GM13976 (cell line): ENCODE measurements at regions not wholly inside any gene's neighbourhood (a gene's known extent, or its start where the extent isn't known, plus 50 kb on each side); places are given as distances from the start of the nearest gene placed in this dataset.

Experiments
- DNase-seq: peaks from one replicate; pipeline ENCODE4 v3.0.0; 2012; ENCODE audit warnings: low spot score
- in situ Hi-C: fragments of 300-500 bp; cut with MboI; formaldehyde crosslinking; loops from one replicate; pipeline ENCODE4 v1.12.0; 2022; ENCODE audit warnings: low sequenced_read_pairs, mixed read lengths, inconsistent platforms; ENCODE audit not compliant: unreplicated experiment
- TF ChIP-seq, protein P1 (sequence below): IDR thresholded peaks from 2 replicates; pipeline ENCODE4 v1.5.1; 2012; ENCODE audit warnings: borderline replicate concordance, mild to moderate bottlenecking; ENCODE audit not compliant: insufficient read depth; ENCODE audit errors: extremely low read depth, missing control alignments, control extremely low read depth

DNA sequence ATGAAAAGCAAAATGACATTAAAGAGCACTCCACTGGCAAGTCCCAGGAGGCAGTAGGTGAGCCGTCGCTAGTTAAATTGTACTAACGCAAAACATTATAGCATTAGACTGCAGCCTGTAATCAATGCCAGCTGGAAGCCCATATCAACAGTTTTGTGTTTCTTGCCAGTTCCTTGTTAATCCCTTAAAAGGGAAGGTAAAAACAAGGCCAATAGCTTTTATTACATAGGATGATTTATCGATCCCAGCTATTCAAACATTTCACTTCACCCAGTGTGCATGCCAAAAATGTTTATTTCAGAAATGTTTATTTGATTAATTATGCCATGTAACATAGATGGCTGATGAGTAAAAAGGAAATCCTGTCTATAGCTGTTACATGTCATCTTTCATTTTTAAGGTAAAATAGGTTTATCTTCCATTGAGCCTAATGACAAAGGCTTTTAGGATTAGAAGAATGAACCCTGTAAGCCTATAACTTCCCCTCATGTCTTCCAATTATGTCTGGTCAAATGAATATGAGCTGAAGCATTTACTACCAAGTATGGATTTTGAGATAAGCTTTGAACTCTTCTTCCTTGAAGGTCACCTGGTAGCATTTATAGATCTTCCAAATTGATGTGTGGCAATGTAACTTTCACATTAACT is 591.2 kb downstream of the RNF144A start:
- in situ Hi-C loops: no loop called here
- TF ChIP-seq, protein P1, sequence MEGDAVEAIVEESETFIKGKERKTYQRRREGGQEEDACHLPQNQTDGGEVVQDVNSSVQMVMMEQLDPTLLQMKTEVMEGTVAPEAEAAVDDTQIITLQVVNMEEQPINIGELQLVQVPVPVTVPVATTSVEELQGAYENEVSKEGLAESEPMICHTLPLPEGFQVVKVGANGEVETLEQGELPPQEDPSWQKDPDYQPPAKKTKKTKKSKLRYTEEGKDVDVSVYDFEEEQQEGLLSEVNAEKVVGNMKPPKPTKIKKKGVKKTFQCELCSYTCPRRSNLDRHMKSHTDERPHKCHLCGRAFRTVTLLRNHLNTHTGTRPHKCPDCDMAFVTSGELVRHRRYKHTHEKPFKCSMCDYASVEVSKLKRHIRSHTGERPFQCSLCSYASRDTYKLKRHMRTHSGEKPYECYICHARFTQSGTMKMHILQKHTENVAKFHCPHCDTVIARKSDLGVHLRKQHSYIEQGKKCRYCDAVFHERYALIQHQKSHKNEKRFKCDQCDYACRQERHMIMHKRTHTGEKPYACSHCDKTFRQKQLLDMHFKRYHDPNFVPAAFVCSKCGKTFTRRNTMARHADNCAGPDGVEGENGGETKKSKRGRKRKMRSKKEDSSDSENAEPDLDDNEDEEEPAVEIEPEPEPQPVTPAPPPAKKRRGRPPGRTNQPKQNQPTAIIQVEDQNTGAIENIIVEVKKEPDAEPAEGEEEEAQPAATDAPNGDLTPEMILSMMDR: no peak
- DNase-seq: no peak

DNA sequence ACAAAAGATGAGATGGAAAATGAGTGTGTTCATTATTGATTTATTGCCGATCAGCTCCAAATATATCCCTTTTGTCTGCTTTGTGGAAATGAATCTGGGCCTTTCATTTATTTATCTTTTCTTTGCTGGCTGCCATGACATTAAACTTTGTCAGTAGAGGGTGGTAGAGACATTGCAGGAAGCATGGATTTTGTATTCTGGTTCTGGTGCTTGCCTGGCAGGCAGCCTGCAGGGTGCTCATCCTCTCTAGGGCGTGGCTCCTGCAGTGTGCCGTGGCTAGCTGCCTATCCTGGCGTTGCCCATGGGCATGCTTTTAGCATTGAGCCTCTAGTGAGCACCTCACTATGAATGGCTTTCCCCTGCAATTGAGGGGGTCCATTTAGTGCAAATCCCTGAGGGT is 593.1 kb downstream of the RNF144A start:
- DNase-seq: no peak
- TF ChIP-seq, protein P1: no peak
- in situ Hi-C loops: no loop called here

DNA sequence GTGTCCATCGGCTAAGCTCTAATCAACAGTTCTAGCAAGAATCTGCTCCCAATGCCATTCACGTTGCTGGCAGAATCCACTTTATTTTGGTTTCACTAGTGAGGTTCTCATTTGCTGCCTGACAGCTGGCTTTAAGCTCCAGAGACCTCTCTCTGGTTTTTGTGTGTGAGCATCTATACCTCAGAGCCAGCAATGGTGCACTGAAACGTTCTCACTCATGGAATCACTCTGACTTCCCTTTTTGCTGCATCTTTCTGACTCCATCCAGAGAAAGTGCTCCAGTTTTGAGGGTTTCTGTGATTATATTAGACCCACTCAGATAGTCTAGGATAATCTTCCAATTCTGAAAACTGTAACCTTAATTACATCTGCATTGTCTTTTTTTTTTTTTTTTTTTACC is 596.6 kb downstream of the RNF144A start:
- in situ Hi-C loops: no loop called here
- TF ChIP-seq, protein P1: no peak
- no peak for DNase-seq

DNA sequence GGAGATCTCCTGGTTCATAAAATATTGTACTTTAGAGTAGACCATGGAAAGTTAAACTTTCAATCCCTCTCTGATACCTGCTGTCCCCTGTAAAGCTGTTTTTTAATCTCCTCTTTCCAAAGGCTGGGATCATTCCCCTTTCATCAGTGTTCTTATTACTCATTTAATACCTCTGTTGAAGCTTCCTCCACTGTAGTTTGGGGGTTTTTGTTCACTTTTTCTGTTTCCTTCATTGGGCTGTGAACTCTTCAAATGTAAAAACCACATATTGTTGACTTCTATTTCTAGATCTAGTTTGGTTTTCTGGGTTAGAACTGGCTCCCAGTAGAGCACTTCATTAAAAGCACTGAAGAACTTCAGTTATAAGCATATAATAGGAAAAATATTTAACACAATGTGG is 598.1 kb downstream of the RNF144A start:
- in situ Hi-C loops: no loop called here
- TF ChIP-seq, protein P1: no peak
- peak; percentile 3 for DNase-seq

DNA sequence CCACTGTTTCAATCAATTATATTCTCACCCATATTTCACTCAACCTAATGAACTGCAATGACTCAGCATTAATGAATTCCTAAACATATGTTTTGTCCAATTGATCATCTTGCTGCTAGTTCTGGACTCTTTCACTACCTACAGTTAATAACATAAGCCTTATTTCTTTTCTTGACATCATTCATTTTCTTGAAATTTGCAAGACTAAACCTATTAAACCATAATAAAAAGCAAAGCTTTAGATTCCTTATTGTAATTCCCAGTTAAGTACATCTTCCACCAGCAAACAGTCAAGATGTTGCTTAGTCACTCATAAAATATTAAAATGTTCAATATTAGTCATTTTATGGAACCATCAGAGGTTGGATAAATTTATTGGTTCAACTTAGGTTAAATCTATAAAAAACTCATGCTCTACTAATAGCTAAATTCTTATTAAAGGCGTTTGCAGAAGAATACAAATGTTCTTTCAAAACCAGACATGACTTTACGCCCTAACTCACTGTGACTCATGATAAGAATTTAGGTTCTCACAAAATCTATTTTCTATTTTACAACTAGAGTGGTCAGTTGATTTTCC is 599.4 kb downstream of the RNF144A start:
- no peak for DNase-seq
- in situ Hi-C loops: no loop called here
- TF ChIP-seq, protein P1: no peak

DNA sequence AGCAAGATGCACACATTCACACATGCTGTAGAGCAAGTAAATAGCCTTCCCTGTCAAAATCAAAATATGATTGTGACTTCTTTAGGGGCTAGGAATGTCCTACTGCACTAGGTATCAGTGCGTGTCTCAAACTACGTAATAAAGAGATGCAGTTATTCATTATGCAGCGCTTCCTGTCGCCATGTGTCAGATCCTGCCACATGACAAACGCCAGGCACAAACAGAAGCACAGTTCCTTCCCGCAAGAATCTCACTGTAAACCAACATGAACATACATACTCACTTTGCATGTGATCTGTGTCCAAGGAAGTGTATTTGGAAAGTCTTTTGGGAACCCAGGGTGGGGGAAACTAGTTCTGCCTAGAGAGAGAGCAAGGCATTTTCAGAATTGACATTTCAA is 599.9 kb downstream of the RNF144A start:
- in situ Hi-C loops: no loop called here

More for the DNA sequence above, 599.9 kb downstream of the RNF144A start:
- DNase-seq: no peak
- TF ChIP-seq, protein P1: no peak
